Ishikawa (cell line): ENCODE measurements at regions not wholly inside any gene's neighbourhood (a gene's known extent, or its start where the extent isn't known, plus 50 kb on each side); places are given as distances from the start of the nearest gene placed in this dataset.

ENCODE experiments used
- CEBPB ChIP-seq: IDR thresholded peaks from 2 replicates; pipeline ENCODE4 v1.6.1; 2012
- CREB1 ChIP-seq: IDR thresholded peaks from 2 replicates; pipeline ENCODE4 v1.6.1; 2012; ENCODE audit warnings: low read depth
- EGR1 ChIP-seq: IDR thresholded peaks from 2 replicates; pipeline ENCODE4 v1.6.1; 2012
- EP300 ChIP-seq: IDR thresholded peaks from 2 replicates; pipeline ENCODE4 v1.6.1; 2012; ENCODE audit warnings: borderline replicate concordance
- FOXM1 ChIP-seq: IDR thresholded peaks from 2 replicates; pipeline ENCODE4 v1.6.1; 2012; ENCODE audit warnings: low read depth, borderline replicate concordance
- MAX ChIP-seq: IDR thresholded peaks from 2 replicates; pipeline ENCODE4 v1.6.1; 2012
- NFIC ChIP-seq: IDR thresholded peaks from 2 replicates; pipeline ENCODE4 v1.6.1; 2012
- RAD21 ChIP-seq: IDR thresholded peaks from 2 replicates; pipeline ENCODE4 v1.6.1; 2012; ENCODE audit warnings: low read depth
- REST ChIP-seq: IDR thresholded peaks from 2 replicates; pipeline ENCODE4 v1.6.1; 2012; ENCODE audit warnings: low read depth, mild to moderate bottlenecking
- TAF1 ChIP-seq: IDR thresholded peaks from 2 replicates; pipeline ENCODE4 v1.6.1; 2012; ENCODE audit warnings: low read depth, mild to moderate bottlenecking
- TCF12 ChIP-seq: IDR thresholded peaks from 2 replicates; pipeline ENCODE4 v1.6.1; 2012; ENCODE audit warnings: low read depth
- TEAD4 ChIP-seq: IDR thresholded peaks from 2 replicates; pipeline ENCODE4 v1.6.1; 2012
- USF1 ChIP-seq: IDR thresholded peaks from 2 replicates; pipeline ENCODE4 v1.6.1; 2012
- YY1 ChIP-seq: IDR thresholded peaks from 2 replicates; pipeline ENCODE4 v1.6.1; 2012; ENCODE audit warnings: low read depth
- ZBTB7A ChIP-seq: IDR thresholded peaks from 2 replicates; pipeline ENCODE4 v1.6.1; 2012; ENCODE audit warnings: low read depth

- TF ChIP-seq ZBTB7A (no peak), MAX (no peak), TCF12 (no peak), USF1 (no peak), NFIC (no peak), TEAD4 (no peak), TAF1 (no peak), CEBPB (no peak), EP300 (no peak), FOXM1 (no peak)
Observed at GRCh38 chr17:72565006-72565405, 444.2 kb downstream of the SOX9 start.

- TF ChIP-seq CREB1 (no peak), CEBPB (no peak), REST (no peak), EGR1 (no peak), RAD21 (no peak), TAF1 (no peak), FOXM1 (no peak), NFIC (no peak), MAX (no peak)
Observed at GRCh38 chr17:72565758-72566157, 444.9 kb downstream of the SOX9 start.

GRCh38 chr17:72566671-72567484, 446.1 kb downstream of the SOX9 start:
- TF ChIP-seq CEBPB: no peak
- TF ChIP-seq TCF12: no peak
- no peak for TF ChIP-seq CREB1
- TF ChIP-seq YY1: no peak
- TF ChIP-seq TEAD4: no peak
- TF ChIP-seq REST: no peak
- TF ChIP-seq TAF1: no peak
- no peak for TF ChIP-seq FOXM1
- no peak for TF ChIP-seq EP300
- no peak for TF ChIP-seq RAD21
- TF ChIP-seq EGR1: no peak

- TF ChIP-seq NFIC (no peak), CEBPB (no peak), USF1 (no peak), TCF12 (no peak), TEAD4 (no peak), TAF1 (no peak), FOXM1 (no peak), REST (no peak), MAX (no peak), EGR1 (no peak), EP300 (no peak), CREB1 (no peak), RAD21 (no peak), YY1 (no peak), ZBTB7A (no peak)
Observed at GRCh38 chr17:72567774-72568173, 447.0 kb downstream of the SOX9 start.
